ENCODE measurements at regions not wholly inside any gene's neighbourhood (a gene's known extent, or its start where the extent isn't known, plus 50 kb on each side); places are given as distances from the start of the nearest gene placed in this dataset.

DNA sequence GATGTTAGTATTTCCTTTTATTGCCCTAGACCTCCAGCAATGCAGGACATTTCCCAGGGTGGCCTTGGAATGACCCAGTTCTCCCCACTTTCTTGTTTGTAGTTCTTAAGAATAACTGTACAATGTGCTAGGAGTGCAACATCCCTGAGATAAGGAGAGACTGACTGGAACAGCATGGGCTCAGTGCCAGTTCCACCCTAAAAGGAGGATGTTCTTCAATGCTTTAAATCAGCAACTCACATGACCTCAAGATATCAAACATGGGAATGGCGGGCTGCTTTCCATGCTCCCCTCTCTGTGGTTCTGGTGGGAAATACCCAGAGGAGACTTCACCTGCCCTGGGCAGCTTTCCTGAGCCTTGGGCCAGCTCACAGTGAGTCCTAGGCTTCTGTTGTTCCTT is 766.9 kb upstream of the FBXO33 start:
- ATAC-seq, result no peak
- intact Hi-C loops (cut with DNase I), result no loop called here
- no peak for DNase-seq (ENCODE audit: missing footprints)

GRCh38 chr14:40197344-40197743 is 765.1 kb upstream of the FBXO33 start:
- intact Hi-C loops (cut with DNase I), result no loop called here
- DNase-seq (ENCODE audit: missing footprints), result no peak
- no peak for ATAC-seq

- intact Hi-C loops (cut with DNase I), result no loop called here
- ATAC-seq (no peak), DNase-seq (ENCODE audit: missing footprints) (no peak)
These were observed 755.8 kb upstream of the FBXO33 start for GRCh38 chr14:40188006-40188405.

DNA sequence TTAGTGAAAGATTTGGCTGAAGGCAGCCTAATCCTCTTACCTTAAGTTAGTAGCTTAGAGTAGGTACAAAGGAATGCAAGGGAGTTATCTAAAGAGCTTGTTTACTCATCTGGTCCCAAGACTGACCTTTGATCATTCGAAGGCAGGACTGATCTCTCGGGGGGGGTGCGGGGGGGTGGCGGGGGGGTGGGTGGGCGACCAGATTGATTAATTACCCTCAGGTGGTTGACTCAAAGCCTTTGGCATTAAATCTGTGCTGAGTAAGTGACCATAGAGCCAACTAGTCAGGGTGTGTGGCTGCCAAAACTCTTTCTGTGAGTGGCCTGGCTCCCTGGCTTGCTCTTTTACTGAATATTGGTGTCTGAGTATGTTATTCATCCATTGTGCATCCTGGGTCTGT is 731.9 kb upstream of the FBXO33 start:
- no peak for ATAC-seq
- intact Hi-C loops (cut with DNase I), result no loop called here
- no peak for DNase-seq (ENCODE audit: missing footprints)

GRCh38 chr14:40139657-40140056 is 707.4 kb upstream of the FBXO33 start:
- ATAC-seq, result no peak
- intact Hi-C loops (cut with DNase I), result no loop called here
- DNase-seq (ENCODE audit: missing footprints), result no peak

- intact Hi-C loops (cut with DNase I), result no loop called here
- ATAC-seq (no peak), DNase-seq (ENCODE audit: missing footprints) (no peak)
These were observed 701.2 kb upstream of the FBXO33 start for GRCh38 chr14:40133463-40133862.

GRCh38 chr14:40129159-40129558 is 696.9 kb upstream of the FBXO33 start:
- no peak for DNase-seq (ENCODE audit: missing footprints)
- ATAC-seq, result no peak
- intact Hi-C loops (cut with DNase I), result no loop called here

GRCh38 chr14:40123816-40124215 is 691.6 kb upstream of the FBXO33 start:
- no peak for ATAC-seq
- intact Hi-C loops (cut with DNase I), result no loop called here
- no peak for DNase-seq (ENCODE audit: missing footprints)

DNA sequence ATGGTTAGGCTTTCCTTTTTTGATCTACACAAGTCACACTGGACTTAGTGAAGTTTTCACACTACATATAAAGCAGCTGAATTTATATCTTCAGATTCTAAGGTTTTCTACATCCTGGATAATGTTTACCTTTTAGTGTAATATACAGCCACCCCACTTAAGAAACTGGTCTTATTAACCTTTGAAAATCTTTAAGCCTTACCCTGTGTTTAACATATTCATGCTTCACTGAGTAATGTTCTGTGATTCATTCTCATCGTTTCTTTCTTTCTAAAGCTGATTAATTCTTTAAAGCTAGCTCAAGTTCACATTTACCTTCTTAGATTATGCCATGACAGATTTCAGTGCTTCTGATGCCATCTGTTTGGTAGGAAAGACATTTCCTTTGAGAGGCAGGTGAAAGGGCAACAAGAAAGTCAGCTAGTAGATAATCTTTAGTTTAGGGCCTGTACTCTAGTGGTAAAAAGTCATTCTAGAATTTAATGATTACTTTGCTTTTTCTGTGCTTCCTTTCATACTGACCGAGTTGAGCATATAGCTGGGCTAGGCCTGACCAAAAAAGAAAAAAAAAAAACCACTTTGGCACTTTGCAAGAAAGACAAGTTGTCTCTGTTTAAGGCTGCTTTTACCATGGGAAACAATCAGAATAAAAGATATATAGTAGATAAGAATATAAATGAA is 690.9 kb upstream of the FBXO33 start:
- no peak for DNase-seq (ENCODE audit: missing footprints)

GRCh38 chr14:40119765-40120164 is 687.5 kb upstream of the FBXO33 start:
- ATAC-seq (no peak), DNase-seq (ENCODE audit: missing footprints) (no peak)
- intact Hi-C loops (cut with DNase I), result no loop called here

More for the DNA sequence above, 690.9 kb upstream of the FBXO33 start:
- intact Hi-C loops (cut with DNase I), result no loop called here
- no peak for ATAC-seq

GRCh38 chr14:40119321-40119720 is 687.1 kb upstream of the FBXO33 start:
- intact Hi-C loops (cut with DNase I), result no loop called here
- ATAC-seq (no peak), DNase-seq (ENCODE audit: missing footprints) (no peak)

DNA sequence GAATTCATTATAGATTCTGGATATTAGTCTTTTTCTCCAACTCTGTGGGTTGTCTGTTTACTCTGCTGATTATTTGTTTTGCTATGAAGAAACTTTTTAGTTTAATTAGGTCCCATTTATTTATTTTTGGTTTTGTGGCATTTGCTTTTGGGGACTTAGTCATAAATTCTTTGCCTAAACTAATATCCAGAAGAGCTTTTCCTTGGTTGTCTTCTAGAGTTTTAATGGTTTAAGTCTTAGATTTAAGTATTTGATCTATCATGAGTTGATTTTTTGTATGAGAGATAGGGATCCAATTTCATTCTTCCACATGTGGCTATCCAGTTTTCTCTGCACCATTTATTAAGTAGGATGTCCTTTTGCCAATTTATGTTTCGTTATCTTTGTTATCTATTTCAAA is 683.4 kb upstream of the FBXO33 start:
- DNase-seq (ENCODE audit: missing footprints) (no peak), ATAC-seq (no peak)
- intact Hi-C loops (cut with DNase I), result no loop called here

DNA sequence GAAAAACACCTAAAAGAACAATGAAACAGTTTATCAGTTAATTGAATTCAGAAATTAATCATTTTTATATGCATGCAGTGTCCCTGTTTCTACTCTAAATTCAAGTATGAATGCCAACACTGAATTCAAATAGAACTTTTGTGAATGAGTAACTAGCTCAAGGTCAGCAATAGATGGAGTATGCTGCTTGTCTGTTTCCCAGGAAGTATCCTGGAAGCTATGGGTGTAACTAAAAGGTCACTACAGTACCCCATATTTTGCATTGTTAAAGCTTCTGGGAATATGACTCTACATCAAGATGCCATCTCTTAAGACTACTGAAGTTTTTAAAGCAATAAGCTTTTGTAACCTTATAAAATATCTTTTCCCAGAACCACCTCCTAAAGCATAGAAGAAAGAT is 681.4 kb upstream of the FBXO33 start:
- ATAC-seq (no peak), DNase-seq (ENCODE audit: missing footprints) (no peak)
- intact Hi-C loops (cut with DNase I), result no loop called here

GRCh38 chr14:40100544-40101196 is 668.4 kb upstream of the FBXO33 start:
- intact Hi-C loops (cut with DNase I), result no loop called here
- no peak for ATAC-seq
- DNase-seq (ENCODE audit: missing footprints), result no peak

GRCh38 chr14:40099316-40099715 is 667.1 kb upstream of the FBXO33 start:
- no peak for ATAC-seq
- DNase-seq (ENCODE audit: missing footprints), result no peak
- intact Hi-C loops (cut with DNase I), result no loop called here

DNA sequence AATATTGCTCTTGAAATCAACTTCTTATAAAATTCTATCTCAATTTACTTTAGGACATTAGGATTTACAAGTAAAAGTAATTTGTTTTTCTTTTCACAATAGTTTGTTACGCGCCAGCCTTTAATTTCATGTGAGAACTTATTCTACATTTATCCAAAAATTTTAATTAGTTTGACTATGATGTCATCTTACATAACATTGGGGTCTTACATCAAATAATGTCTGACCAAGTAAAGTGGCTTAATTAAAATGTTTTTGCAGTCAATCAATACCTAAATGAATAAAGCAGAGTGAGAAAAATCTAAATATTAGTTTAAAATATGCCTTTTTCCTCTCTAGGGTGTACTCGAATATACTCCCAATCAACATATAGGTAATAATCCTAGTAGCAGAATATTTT is 666.2 kb upstream of the FBXO33 start:
- ATAC-seq (no peak), DNase-seq (ENCODE audit: missing footprints) (no peak)
- intact Hi-C loops (cut with DNase I), result no loop called here

DNA sequence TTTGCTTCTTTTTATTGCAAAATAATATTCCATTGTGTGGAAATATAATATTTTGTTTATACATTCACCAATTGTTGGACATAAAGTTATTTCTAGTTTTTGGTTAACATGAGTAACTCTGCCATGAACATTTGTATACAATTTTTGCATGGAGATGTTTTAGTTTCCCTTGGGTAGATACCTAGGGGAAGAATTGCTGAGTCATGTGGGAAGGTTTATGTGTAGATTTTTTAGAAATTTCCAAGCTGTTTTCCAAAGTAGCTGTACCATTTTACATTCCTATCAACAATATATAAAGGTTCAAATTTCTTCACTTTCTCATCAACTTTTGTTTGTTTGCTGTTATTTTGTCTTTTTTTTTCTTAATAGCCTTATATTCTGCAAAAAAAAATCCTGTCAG is 664.7 kb upstream of the FBXO33 start:
- DNase-seq (ENCODE audit: missing footprints), result no peak
- intact Hi-C loops (cut with DNase I), result no loop called here
- ATAC-seq, result no peak

- intact Hi-C loops (cut with DNase I), result no loop called here
- no peak for DNase-seq (ENCODE audit: missing footprints)
These were observed 661.6 kb upstream of the FBXO33 start for GRCh38 chr14:40093800-40094199.

GRCh38 chr14:40074169-40074568 is 641.9 kb upstream of the FBXO33 start:
- intact Hi-C loops (cut with DNase I), result no loop called here
- ATAC-seq (no peak), DNase-seq (ENCODE audit: missing footprints) (no peak)

More at GRCh38 chr14:40093800-40094199, 661.6 kb upstream of the FBXO33 start:
- no peak for ATAC-seq

DNA sequence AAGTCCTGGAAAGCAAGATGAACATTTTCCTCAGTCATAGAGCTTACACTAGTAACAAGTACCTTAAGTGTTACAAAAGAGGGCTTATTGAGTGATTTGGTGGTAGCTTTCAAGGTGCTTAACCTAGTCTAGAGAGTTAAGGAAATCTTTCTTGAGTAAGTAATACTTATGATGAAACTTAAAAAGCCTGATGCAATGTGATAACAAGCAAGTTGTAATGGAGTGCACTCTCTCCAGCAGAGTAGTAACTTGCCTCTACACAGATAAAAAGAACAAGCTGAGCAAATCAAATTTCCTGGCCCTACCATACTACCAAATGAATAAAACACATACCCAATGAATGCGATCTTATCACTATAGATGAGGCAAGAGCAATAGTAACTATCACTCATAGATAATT is 639.9 kb upstream of the FBXO33 start:
- intact Hi-C loops (cut with DNase I), result no loop called here
- DNase-seq (ENCODE audit: missing footprints) (no peak), ATAC-seq (no peak)
